Activated B cell treated with CpG ODN at 0.5 μM for 24 hours (primary cell): ENCODE measurements at regions not wholly inside any gene's neighbourhood (a gene's known extent, or its start where the extent isn't known, plus 50 kb on each side); places are given as distances from the start of the nearest gene placed in this dataset.
"Not testable (repeated sequence)": the region's sequence is repeated elsewhere in the genome, so short reads cannot be mapped to it uniquely, and the experiment has no call there.

Experiments
- ATAC-seq: fragments of 200-7000 bp; cut with Tn5 transposase; one replicate; pipeline ENCODE4 v1.10.0; 2021; ENCODE audit warnings: low read depth, mild to moderate bottlenecking, moderate library complexity
- CTCF ChIA-PET: fragments of 350-600 bp; sonication (Branson Sonifier 250); formaldehyde crosslinking; loops from one replicate; lab custom pipeline; 2021; ENCODE audit warnings: antibody characterized with exemption; lab: Charles Lee
- POLR2A ChIA-PET: fragments of 350-600 bp; sonication (Branson Sonifier 250); formaldehyde crosslinking; loops from one replicate; lab custom pipeline; 2021; ENCODE audit warnings: antibody characterized with exemption; lab: Charles Lee
- DNase-seq: peaks from one replicate; pipeline ENCODE4 v3.0.0; 2022
- H3K27ac Mint-ChIP-seq: one replicate; pipeline ENCODE4 v1.8.0; 2020; ENCODE audit warnings: mixed read lengths
- H3K27me3 Mint-ChIP-seq: one replicate; pipeline ENCODE4 v1.8.0; 2021; ENCODE audit warnings: mixed read lengths
- H3K36me3 Mint-ChIP-seq: one replicate; pipeline ENCODE4 v1.8.0; 2021; ENCODE audit warnings: low read depth, mixed read lengths
- H3K4me1 Mint-ChIP-seq: one replicate; pipeline ENCODE4 v1.8.0; 2021; ENCODE audit warnings: mixed read lengths
- H3K4me3 Mint-ChIP-seq: one replicate; pipeline ENCODE4 v1.8.0; 2020; ENCODE audit warnings: mild to moderate bottlenecking, mixed read lengths
- H3K9me3 Mint-ChIP-seq: one replicate; pipeline ENCODE4 v1.8.0; 2020; ENCODE audit warnings: mixed read lengths
- CTCF ChIP-seq: fragments of 200-600 bp; IDR thresholded peaks from one replicate; pipeline ENCODE4 v1.8.0; 2022; ENCODE audit warnings: antibody characterized with exemption, mild to moderate bottlenecking
- intact Hi-C: fragments of 100-400 bp; cut with micrococcal nuclease; formaldehyde crosslinking; loops from one replicate; pipeline ENCODE4 v1.15.1; 2024

DNA sequence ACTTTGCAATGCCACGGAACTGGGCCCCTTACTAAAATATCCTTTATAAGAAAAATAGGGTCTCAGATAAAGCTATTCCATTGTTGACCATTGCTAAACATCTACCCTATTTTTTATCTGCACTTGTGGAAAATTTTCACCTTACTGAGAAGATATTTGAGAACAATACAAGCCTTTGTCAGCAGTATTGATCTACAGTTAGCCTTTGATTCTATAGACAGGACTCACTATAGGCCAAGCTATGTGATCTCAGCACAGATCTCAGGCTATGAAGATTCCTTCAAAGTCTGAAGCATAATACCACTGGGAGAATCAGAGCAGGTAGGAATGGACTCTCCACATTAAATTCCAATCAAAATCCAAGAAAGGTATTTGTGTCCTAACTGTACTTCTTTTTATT is 1099.7 kb downstream of the DIAPH3 start:
- intact Hi-C loops = no loop called here
- Mint-ChIP-seq H3K9me3 (no peaks in the 10 kb centered on the region), H3K36me3 (no peaks in the 10 kb centered on the region), H3K27ac (no peak overlapping the region), H3K4me1 (no peaks in the 10 kb centered on the region), H3K27me3 (no peaks in the 10 kb centered on the region), H3K4me3 (no peak overlapping the region)
- ChIA-PET CTCF (no interaction called here), POLR2A (no interaction called here)
- ATAC-seq (no peak), DNase-seq (no peak)
- no peak for TF ChIP-seq CTCF

DNA sequence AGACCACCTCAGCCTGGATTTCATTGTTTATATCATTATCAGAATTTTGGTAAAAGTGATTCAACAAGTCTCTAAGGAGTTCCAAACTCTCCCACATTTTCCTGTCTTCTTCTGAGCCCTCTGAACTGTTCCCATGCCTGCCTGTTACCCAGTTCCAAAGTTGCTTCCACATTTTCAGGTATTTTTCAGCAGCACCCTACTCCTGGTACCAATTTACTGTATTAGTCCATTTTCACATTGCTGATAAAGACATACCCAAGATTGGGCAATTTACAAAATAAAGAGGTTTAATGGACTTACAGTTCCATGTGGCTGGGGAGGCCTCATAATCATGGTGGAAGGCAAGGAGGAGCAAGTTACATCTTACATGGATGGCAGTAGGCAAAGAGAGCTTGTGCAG is 1087.3 kb downstream of the DIAPH3 start:
- intact Hi-C loops = not testable (repeated sequence)

DNA sequence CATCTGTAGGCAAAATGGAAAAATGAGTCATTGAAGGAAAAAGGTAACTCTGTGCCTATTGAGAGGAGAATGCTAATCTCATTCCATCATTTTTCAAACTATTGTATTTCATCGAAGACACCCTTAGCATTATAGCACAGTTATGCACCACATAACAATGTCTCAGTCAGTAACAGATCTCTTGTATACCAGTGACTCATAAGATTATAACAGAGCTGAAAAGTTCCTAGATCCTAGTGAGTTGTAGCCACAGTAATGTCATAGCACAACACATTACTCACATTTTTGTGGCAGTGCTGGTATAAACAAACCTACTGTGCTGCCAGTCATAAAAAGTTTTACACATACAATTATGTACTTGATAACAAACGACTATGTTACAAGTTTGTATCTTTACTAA is 1077.6 kb downstream of the DIAPH3 start:
- no peak for TF ChIP-seq CTCF
- intact Hi-C loops = no loop called here
- DNase-seq = no peak
- no peaks in the 10 kb centered on the region for H3K4me1 Mint-ChIP-seq
- H3K36me3 Mint-ChIP-seq = no peaks in the 10 kb centered on the region
- no peak overlapping the region for H3K4me3 Mint-ChIP-seq
- H3K9me3 Mint-ChIP-seq = peaks cover 11% of the 10 kb centered on the region
- ChIA-PET CTCF (no interaction called here), POLR2A (no interaction called here)
- H3K27ac Mint-ChIP-seq = no peak overlapping the region
- no peaks in the 10 kb centered on the region for H3K27me3 Mint-ChIP-seq
- no peak for ATAC-seq

More for the DNA sequence above, 1087.3 kb downstream of the DIAPH3 start:
- ATAC-seq, H3K36me3 Mint-ChIP-seq, H3K27me3 Mint-ChIP-seq, CTCF ChIA-PET, H3K4me3 Mint-ChIP-seq, H3K4me1 Mint-ChIP-seq, POLR2A ChIA-PET, DNase-seq, H3K27ac Mint-ChIP-seq: not testable (repeated sequence)
- peaks cover 19% of the 10 kb centered on the region for H3K9me3 Mint-ChIP-seq

DNA sequence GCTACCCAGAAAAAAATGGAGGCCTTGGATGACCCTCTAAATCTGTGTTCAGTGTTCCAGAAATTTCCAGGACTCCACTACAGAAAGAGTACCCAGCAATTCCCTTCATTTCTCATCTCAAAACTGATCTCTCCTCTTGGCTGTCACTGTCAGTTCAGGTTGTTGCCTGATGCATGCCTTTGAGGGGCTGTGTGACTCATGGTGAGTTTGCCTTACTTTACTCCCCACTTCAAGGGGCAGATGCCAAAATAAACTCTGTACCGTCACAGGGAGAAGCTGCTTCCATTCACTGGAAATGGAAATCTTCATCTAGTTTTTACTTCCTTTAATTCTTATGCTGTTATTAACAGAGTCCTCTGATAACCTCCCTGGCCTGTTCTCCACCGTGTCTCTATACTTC is 1075.0 kb downstream of the DIAPH3 start:
- Mint-ChIP-seq H3K27ac (no peak overlapping the region), H3K4me3 (no peak overlapping the region), H3K27me3 (no peaks in the 10 kb centered on the region), H3K36me3 (no peaks in the 10 kb centered on the region), H3K9me3 (peaks cover 3% of the 10 kb centered on the region), H3K4me1 (no peaks in the 10 kb centered on the region)
- DNase-seq (no peak), ATAC-seq (no peak)
- intact Hi-C loops = no loop called here
- CTCF ChIA-PET = no interaction called here
- no peak for TF ChIP-seq CTCF
- POLR2A ChIA-PET = no interaction called here

DNA sequence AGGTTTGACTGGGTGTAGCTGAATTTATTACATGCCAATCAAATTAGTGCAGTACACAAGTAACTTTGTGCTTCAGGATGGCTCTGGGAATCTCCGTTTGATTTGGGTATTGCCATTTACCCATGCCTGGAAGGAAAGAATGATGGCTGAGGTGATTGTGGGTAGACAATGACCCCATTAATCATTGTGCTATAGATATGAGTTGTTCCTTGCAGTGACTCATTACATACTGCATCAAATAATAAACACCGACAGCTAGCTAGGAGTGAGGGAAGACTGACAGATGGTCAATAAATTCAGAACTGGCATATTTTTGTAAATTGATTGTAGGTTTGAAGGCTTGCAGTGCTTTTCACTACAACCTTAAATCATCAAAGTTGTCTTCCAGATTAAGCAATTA is 1069.5 kb downstream of the DIAPH3 start:
- TF ChIP-seq CTCF = no peak
- Mint-ChIP-seq H3K4me1 (no peaks in the 10 kb centered on the region), H3K27me3 (no peaks in the 10 kb centered on the region), H3K27ac (no peak overlapping the region), H3K36me3 (no peaks in the 10 kb centered on the region), H3K4me3 (no peak overlapping the region), H3K9me3 (peaks cover 4% of the 10 kb centered on the region)
- CTCF ChIA-PET = interaction anchor here (0.6 kb wide), 1 partner anchor 363 kb away, joined by 3 read pairs; no protein-coding TSS in a partner anchor
- no peak for DNase-seq
- POLR2A ChIA-PET = no interaction called here
- intact Hi-C loops = no loop called here
- no peak for ATAC-seq
